ENCODE measurements at regions not wholly inside any gene's neighbourhood (a gene's known extent, or its start where the extent isn't known, plus 50 kb on each side); places are given as distances from the start of the nearest gene placed in this dataset.

DNA sequence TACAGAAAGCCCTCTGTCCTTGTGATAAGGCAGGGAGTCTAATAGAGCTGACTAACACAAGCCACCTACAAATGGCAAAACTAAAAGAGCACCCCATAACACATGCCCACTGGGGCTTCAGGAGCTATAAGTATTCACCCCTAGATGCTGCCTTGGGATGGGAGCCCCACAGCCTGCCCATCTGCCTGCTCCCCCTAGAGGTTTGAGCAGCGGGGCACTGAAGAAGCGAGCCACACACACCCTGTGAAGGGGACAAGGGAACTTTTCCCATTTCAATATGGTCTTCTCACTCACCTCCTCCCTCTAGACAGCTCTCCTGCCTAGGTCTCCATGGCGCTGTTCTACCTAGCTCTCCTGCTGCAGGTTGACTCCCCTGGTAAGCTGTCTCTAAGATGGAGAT is 261.0 kb downstream of the SHQ1 start:
- in situ Hi-C loops (cut with MboI; ENCODE audit: low sequenced_read_pairs in 4 of 4), result no loop called here
- DNase-seq, result no peak
- intact Hi-C loops (cut with DNase I; ENCODE audit: low total_unique reads), result no loop called here
- no peaks in the 10 kb centered on the region for H3K27me3 ChIP-seq
- no peak overlapping the region for H3K4me3 ChIP-seq
- no peak overlapping the region for H3K27ac ChIP-seq
- no peaks in the 10 kb centered on the region for H3K4me1 ChIP-seq
- no peaks in the 10 kb centered on the region for H3K36me3 ChIP-seq
- no peak for ATAC-seq
- H3K9me3 ChIP-seq, result no peaks in the 10 kb centered on the region
- no peak for TF ChIP-seq POLR2A (IDR thresholded peaks at IDR 0.05)
- TF ChIP-seq, protein P1, sequence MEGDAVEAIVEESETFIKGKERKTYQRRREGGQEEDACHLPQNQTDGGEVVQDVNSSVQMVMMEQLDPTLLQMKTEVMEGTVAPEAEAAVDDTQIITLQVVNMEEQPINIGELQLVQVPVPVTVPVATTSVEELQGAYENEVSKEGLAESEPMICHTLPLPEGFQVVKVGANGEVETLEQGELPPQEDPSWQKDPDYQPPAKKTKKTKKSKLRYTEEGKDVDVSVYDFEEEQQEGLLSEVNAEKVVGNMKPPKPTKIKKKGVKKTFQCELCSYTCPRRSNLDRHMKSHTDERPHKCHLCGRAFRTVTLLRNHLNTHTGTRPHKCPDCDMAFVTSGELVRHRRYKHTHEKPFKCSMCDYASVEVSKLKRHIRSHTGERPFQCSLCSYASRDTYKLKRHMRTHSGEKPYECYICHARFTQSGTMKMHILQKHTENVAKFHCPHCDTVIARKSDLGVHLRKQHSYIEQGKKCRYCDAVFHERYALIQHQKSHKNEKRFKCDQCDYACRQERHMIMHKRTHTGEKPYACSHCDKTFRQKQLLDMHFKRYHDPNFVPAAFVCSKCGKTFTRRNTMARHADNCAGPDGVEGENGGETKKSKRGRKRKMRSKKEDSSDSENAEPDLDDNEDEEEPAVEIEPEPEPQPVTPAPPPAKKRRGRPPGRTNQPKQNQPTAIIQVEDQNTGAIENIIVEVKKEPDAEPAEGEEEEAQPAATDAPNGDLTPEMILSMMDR (IDR thresholded peaks at IDR 0.05 in 4 of 5, conservative IDR thresholded peaks at IDR 0.05 in 1 of 5), result no peak

DNA sequence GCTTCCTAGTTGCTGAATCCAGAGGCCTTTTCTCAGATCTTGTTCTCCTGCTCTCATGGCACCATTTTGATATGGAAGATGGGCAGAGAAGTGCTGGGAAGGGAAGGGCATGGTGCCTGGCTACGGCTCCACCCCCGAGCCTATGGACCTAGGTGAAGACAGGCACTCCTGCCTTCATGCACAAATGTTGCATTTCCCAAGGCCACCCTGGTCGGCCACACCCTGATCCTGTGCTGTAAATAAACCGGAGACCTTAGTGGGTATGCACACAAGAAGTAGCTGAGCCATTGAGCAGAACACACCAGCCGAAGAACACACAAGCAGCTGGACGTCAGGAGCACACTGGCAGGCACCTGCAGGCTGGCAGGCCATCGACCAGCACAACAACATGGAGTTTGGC is 261.6 kb downstream of the SHQ1 start:
- Histone ChIP-seq H3K4me1 (no peaks in the 10 kb centered on the region), H3K27ac (no peak overlapping the region), H3K4me3 (no peak overlapping the region), H3K27me3 (no peaks in the 10 kb centered on the region), H3K36me3 (no peaks in the 10 kb centered on the region), H3K9me3 (no peaks in the 10 kb centered on the region)
- ATAC-seq (no peak), DNase-seq (no peak)
- intact Hi-C loops (cut with DNase I; ENCODE audit: low total_unique reads) (no loop called here), in situ Hi-C loops (cut with MboI; ENCODE audit: low sequenced_read_pairs in 4 of 4) (no loop called here)
- no peak for TF ChIP-seq POLR2A (IDR thresholded peaks at IDR 0.05)
- TF ChIP-seq, protein P1 (IDR thresholded peaks at IDR 0.05 in 4 of 5, conservative IDR thresholded peaks at IDR 0.05 in 1 of 5), result no peak

DNA sequence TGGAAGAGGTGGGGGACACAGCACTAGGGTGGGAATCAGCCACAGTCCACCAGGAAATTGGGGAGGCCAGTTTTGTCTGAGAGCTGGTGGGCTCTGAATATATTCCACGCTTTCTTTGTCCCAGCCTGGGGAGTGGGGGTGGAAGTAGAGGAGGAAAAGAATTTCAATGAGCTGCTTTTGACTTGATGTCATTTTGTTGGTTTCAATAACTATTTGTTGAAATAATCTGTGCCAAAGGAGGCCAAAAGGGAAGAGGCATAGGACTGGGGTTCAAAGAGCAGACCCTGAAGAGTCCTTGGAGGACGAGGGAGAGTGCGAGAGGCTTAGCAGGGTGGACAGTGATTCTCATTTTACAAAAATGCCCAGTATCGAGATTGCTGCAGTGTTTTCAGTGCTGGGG is 262.3 kb downstream of the SHQ1 start:
- Histone ChIP-seq H3K4me1 (no peaks in the 10 kb centered on the region), H3K27me3 (no peaks in the 10 kb centered on the region), H3K9me3 (no peaks in the 10 kb centered on the region), H3K4me3 (no peak overlapping the region), H3K27ac (no peak overlapping the region), H3K36me3 (no peaks in the 10 kb centered on the region)
- in situ Hi-C loops (cut with MboI; ENCODE audit: low sequenced_read_pairs in 4 of 4) (no loop called here), intact Hi-C loops (cut with DNase I; ENCODE audit: low total_unique reads) (no loop called here)
- TF ChIP-seq POLR2A (IDR thresholded peaks at IDR 0.05), result no peak
- TF ChIP-seq, protein P1 (IDR thresholded peaks at IDR 0.05 in 4 of 5, conservative IDR thresholded peaks at IDR 0.05 in 1 of 5), result no peak
- ATAC-seq (no peak), DNase-seq (no peak)

DNA sequence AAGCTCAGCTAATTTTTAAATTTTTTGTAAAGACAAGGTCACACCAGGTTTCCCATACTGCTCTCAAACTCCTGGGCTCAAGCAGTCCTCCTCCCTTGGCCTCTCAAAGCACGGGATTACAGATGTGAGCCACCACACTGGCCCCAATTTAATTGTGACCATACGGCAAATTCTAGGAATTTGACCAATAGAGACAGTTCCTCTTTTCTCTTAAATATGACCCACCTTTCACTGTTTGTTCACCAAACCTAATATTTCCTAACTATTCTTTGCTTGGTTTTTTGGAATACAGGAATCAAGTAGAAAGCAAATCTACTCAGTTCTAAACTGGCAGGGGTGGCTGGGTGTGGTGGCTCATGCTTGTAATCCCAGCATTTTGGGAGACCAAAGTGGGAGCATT is 264.0 kb downstream of the SHQ1 start:
- intact Hi-C loops (cut with DNase I; ENCODE audit: low total_unique reads), result no loop called here

DNA sequence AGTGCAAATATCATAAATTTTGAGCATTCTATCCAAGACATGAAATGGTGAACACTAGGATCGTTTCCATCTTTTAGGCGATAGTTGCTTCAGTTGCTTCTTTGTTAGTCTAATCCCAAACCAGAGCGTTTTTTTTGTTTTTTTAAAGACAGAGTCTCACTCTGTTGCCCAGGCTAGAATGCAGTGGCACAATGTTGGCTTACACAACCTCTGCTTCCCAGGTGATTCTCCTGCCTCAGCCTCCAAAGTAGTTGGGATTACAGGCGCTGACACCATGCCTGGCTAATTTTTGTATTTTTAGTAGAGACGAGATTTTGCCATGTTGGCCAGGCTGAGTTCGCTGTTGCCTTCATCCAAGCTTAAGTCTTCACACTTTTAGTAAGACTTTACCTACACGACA is 265.3 kb downstream of the SHQ1 start:
- Histone ChIP-seq H3K27ac (no peak overlapping the region), H3K9me3 (no peaks in the 10 kb centered on the region), H3K4me1 (no peaks in the 10 kb centered on the region), H3K4me3 (no peak overlapping the region), H3K27me3 (no peaks in the 10 kb centered on the region), H3K36me3 (no peaks in the 10 kb centered on the region)
- no peak for TF ChIP-seq POLR2A (IDR thresholded peaks at IDR 0.05)
- TF ChIP-seq, protein P1 (IDR thresholded peaks at IDR 0.05 in 4 of 5, conservative IDR thresholded peaks at IDR 0.05 in 1 of 5), result no peak
- no peak for DNase-seq
- in situ Hi-C loops (cut with MboI; ENCODE audit: low sequenced_read_pairs in 4 of 4), result no loop called here
- ATAC-seq, result no peak
- intact Hi-C loops (cut with DNase I; ENCODE audit: low total_unique reads), result no loop called here

More for the DNA sequence above, 264.0 kb downstream of the SHQ1 start:
- no peak overlapping the region for H3K27ac ChIP-seq
- no peaks in the 10 kb centered on the region for H3K4me1 ChIP-seq
- in situ Hi-C loops (cut with MboI; ENCODE audit: low sequenced_read_pairs in 4 of 4), result no loop called here
- H3K36me3 ChIP-seq, result no peaks in the 10 kb centered on the region
- no peak for TF ChIP-seq POLR2A (IDR thresholded peaks at IDR 0.05)
- TF ChIP-seq, protein P1 (IDR thresholded peaks at IDR 0.05 in 4 of 5, conservative IDR thresholded peaks at IDR 0.05 in 1 of 5), result no peak
- no peak overlapping the region for H3K4me3 ChIP-seq
- H3K27me3 ChIP-seq, result no peaks in the 10 kb centered on the region
- DNase-seq (no peak), ATAC-seq (no peak)
- H3K9me3 ChIP-seq, result no peaks in the 10 kb centered on the region

All from gastrocnemius medialis (tissue), 4 donors.